ENCODE measurements at regions not wholly inside any gene's neighbourhood (a gene's known extent, or its start where the extent isn't known, plus 50 kb on each side); places are given as distances from the start of the nearest gene placed in this dataset.

GRCh38 chr3:19744047-19744446 is 190.0 kb downstream of the EFHB start:
- no peaks in the 10 kb centered on the region for H3K9me3 ChIP-seq (ENCODE audit: low read length)
- H3K36me3 Mint-ChIP-seq, result no peaks in the 10 kb centered on the region
- H3K9me3 Mint-ChIP-seq, result no peaks in the 10 kb centered on the region
- ChIA-PET POLR2A (no interaction called here), CTCF (no interaction called here)
- no peaks in the 10 kb centered on the region for H3K4me1 Mint-ChIP-seq
- peaks cover 6 to 7% of the 10 kb centered on the region in 2 donors for H3K27me3 Mint-ChIP-seq
- no peak overlapping the region for H3K4me3 ChIP-seq (ENCODE audit: low read length)
- H3K36me3 ChIP-seq (ENCODE audit: insufficient read depth, low read length), result no peaks in the 10 kb centered on the region
- H3K27me3 ChIP-seq (ENCODE audit: insufficient read depth, low read length, poor library complexity, severe bottlenecking), result no peaks in the 10 kb centered on the region
- no peak overlapping the region for H3K4me3 Mint-ChIP-seq
- no peaks in the 10 kb centered on the region for H3K4me1 ChIP-seq (ENCODE audit: insufficient read depth, low read length)
- no peak overlapping the region for H3K27ac ChIP-seq (ENCODE audit: low read depth, low read length)
- H3K27ac Mint-ChIP-seq, result no peak overlapping the region
- no peak for DNase-seq

DNA sequence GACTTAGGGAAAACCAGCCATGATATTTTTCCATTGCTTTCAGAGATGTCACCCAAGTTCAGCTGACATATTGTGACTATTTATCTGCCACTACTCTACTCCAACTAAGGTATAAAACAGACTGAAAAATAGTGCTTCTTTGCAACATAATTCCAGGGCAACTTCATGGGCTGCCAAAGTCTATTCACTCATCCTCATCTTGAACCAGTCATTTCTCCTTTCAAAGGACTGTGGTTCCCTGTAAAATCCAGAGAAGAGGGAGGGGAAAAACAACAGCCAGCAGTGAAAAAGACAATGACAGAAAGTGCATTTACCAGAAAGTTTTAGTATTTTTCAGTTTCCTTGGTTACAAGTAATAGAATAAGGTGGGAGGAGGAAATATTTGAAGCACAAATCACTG is 191.1 kb downstream of the EFHB start:
- H3K4me1 Mint-ChIP-seq, result no peaks in the 10 kb centered on the region
- no peak for DNase-seq

DNA sequence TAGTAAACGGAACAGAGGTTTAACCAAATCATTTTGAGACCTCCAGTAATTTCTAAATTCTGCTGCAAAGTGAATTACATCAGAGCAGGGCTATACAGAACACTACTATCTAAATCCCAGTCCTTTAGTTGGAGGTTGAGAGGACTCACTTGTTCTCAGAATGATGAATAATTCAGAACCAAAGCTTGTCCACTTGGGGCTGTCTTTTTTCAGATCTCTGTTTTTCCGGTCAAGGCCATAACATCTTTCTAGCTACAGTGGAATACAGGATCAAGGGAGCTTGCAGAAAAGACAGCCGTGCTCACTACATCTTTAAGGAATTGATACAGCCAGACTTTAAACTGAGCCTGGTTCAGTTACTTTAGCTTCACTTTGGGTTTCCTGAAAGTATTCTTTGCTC is 194.5 kb downstream of the EFHB start:
- no peaks in the 10 kb centered on the region for H3K36me3 Mint-ChIP-seq
- ChIA-PET POLR2A (no interaction called here), CTCF (no interaction called here)
- H3K9me3 ChIP-seq (ENCODE audit: low read length), result no peaks in the 10 kb centered on the region
- no peak overlapping the region for H3K27ac ChIP-seq (ENCODE audit: low read depth, low read length)
- no peaks in the 10 kb centered on the region for H3K4me1 Mint-ChIP-seq
- H3K4me3 Mint-ChIP-seq, result no peak overlapping the region
- peaks cover 5 to 6% of the 10 kb centered on the region in 2 donors for H3K27me3 Mint-ChIP-seq
- no peak overlapping the region for H3K4me3 ChIP-seq (ENCODE audit: low read length)
- no peaks in the 10 kb centered on the region for H3K27me3 ChIP-seq (ENCODE audit: insufficient read depth, low read length, poor library complexity, severe bottlenecking)
- H3K27ac Mint-ChIP-seq, result no peak overlapping the region
- no peaks in the 10 kb centered on the region for H3K4me1 ChIP-seq (ENCODE audit: insufficient read depth, low read length)
- no peaks in the 10 kb centered on the region for H3K36me3 ChIP-seq (ENCODE audit: insufficient read depth, low read length)
- DNase-seq, result no peak
- no peaks in the 10 kb centered on the region for H3K9me3 Mint-ChIP-seq

More for the DNA sequence above, 191.1 kb downstream of the EFHB start:
- Histone ChIP-seq H3K4me3 (ENCODE audit: low read length) (no peak overlapping the region), H3K27ac (ENCODE audit: low read depth, low read length) (no peak overlapping the region), H3K9me3 (ENCODE audit: low read length) (no peaks in the 10 kb centered on the region), H3K4me1 (ENCODE audit: insufficient read depth, low read length) (no peaks in the 10 kb centered on the region), H3K36me3 (ENCODE audit: insufficient read depth, low read length) (no peaks in the 10 kb centered on the region), H3K27me3 (ENCODE audit: insufficient read depth, low read length, poor library complexity, severe bottlenecking) (no peaks in the 10 kb centered on the region)
- no peaks in the 10 kb centered on the region for H3K9me3 Mint-ChIP-seq
- CTCF ChIA-PET, result no interaction called here
- H3K4me3 Mint-ChIP-seq, result no peak overlapping the region
- peaks cover 6 to 7% of the 10 kb centered on the region in 2 donors for H3K27me3 Mint-ChIP-seq
- POLR2A ChIA-PET, result no interaction called here
- no peaks in the 10 kb centered on the region for H3K36me3 Mint-ChIP-seq
- no peak overlapping the region for H3K27ac Mint-ChIP-seq

GRCh38 chr3:19738846-19739245 is 195.2 kb downstream of the EFHB start:
- Histone ChIP-seq H3K36me3 (ENCODE audit: insufficient read depth, low read length) (no peaks in the 10 kb centered on the region), H3K4me1 (ENCODE audit: insufficient read depth, low read length) (no peaks in the 10 kb centered on the region), H3K27me3 (ENCODE audit: insufficient read depth, low read length, poor library complexity, severe bottlenecking) (no peaks in the 10 kb centered on the region), H3K4me3 (ENCODE audit: low read length) (no peak overlapping the region), H3K9me3 (ENCODE audit: low read length) (no peaks in the 10 kb centered on the region), H3K27ac (ENCODE audit: low read depth, low read length) (no peak overlapping the region)
- H3K4me3 Mint-ChIP-seq, result no peak overlapping the region
- DNase-seq, result no peak
- no peaks in the 10 kb centered on the region for H3K4me1 Mint-ChIP-seq
- H3K27ac Mint-ChIP-seq, result no peak overlapping the region
- H3K9me3 Mint-ChIP-seq, result no peaks in the 10 kb centered on the region
- H3K27me3 Mint-ChIP-seq, result peaks cover 5 to 6% of the 10 kb centered on the region in 2 donors
- POLR2A ChIA-PET, result no interaction called here
- CTCF ChIA-PET, result no interaction called here
- no peaks in the 10 kb centered on the region for H3K36me3 Mint-ChIP-seq

DNA sequence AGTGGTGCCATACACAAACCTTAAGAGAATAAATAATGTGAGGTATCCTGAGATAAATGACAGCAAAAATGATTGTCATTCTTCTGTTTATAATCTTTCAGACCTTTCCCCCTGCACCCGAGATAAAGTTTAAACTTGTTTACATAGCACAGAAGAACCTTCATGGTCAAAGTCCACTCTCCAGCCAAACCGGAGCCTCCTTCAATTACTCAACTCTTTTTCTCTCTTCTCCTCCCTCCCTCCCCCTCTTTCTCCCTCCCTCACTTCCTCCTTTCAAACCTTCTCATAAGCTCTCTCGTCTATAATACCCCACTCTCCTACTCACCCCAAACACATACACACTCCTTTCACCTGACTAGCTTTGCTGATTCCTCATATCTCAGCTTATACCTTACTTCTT is 198.9 kb downstream of the EFHB start:
- no peak overlapping the region for H3K4me3 ChIP-seq (ENCODE audit: low read length)
- no peak for DNase-seq
- no peaks in the 10 kb centered on the region for H3K9me3 Mint-ChIP-seq
- no peaks in the 10 kb centered on the region for H3K36me3 ChIP-seq (ENCODE audit: insufficient read depth, low read length)
- H3K4me1 ChIP-seq (ENCODE audit: insufficient read depth, low read length), result no peaks in the 10 kb centered on the region
- H3K4me3 Mint-ChIP-seq, result no peak overlapping the region
- H3K36me3 Mint-ChIP-seq, result no peaks in the 10 kb centered on the region
- no peak overlapping the region for H3K27ac Mint-ChIP-seq
- POLR2A ChIA-PET, result no interaction called here
- H3K27ac ChIP-seq (ENCODE audit: low read depth, low read length), result no peak overlapping the region
- CTCF ChIA-PET, result no interaction called here
- no peaks in the 10 kb centered on the region for H3K9me3 ChIP-seq (ENCODE audit: low read length)
- H3K27me3 Mint-ChIP-seq, result peaks cover 0 to 2% of the 10 kb centered on the region in 2 donors
- no peaks in the 10 kb centered on the region for H3K4me1 Mint-ChIP-seq
- H3K27me3 ChIP-seq (ENCODE audit: insufficient read depth, low read length, poor library complexity, severe bottlenecking), result no peaks in the 10 kb centered on the region

DNA sequence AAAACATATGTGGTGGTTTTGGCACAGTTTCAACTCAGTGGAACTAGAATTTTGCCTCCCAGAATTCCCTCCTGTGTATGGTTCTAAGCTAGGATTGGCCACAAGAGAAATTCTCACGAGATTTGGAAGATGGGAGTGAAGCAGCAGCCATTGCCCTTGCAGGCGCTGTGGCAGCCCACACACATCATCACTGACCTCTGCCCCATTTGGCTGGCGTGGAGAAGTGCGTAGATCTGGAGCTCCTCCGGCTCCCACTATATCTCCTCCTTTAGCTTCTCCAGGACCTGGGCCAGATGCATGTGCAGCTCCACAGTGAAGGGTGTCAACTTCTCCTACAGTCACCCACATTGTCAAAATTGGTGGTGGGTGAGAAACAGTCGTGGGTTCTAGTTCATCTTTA is 199.6 kb downstream of the EFHB start:
- no peaks in the 10 kb centered on the region for H3K36me3 Mint-ChIP-seq
- H3K36me3 ChIP-seq (ENCODE audit: insufficient read depth, low read length), result no peaks in the 10 kb centered on the region
- no peak for DNase-seq
- no peak overlapping the region for H3K4me3 ChIP-seq (ENCODE audit: low read length)
- H3K9me3 Mint-ChIP-seq, result no peaks in the 10 kb centered on the region
- H3K27me3 ChIP-seq (ENCODE audit: insufficient read depth, low read length, poor library complexity, severe bottlenecking), result no peaks in the 10 kb centered on the region
- no peaks in the 10 kb centered on the region for H3K4me1 Mint-ChIP-seq
- H3K27ac ChIP-seq (ENCODE audit: low read depth, low read length), result no peak overlapping the region
- no peak overlapping the region for H3K27ac Mint-ChIP-seq
- H3K4me3 Mint-ChIP-seq, result no peak overlapping the region
- POLR2A ChIA-PET, result no interaction called here
- CTCF ChIA-PET, result no interaction called here
- H3K4me1 ChIP-seq (ENCODE audit: insufficient read depth, low read length), result no peaks in the 10 kb centered on the region
- H3K9me3 ChIP-seq (ENCODE audit: low read length), result no peaks in the 10 kb centered on the region
- H3K27me3 Mint-ChIP-seq, result peaks cover 0 to 2% of the 10 kb centered on the region in 2 donors

GRCh38 chr3:19725000-19725399 is 209.0 kb downstream of the EFHB start:
- no peak overlapping the region for H3K27ac ChIP-seq (ENCODE audit: low read depth, low read length)

GRCh38 chr3:19717736-19718135 is 216.3 kb downstream of the EFHB start:
- Mint-ChIP-seq H3K4me3 (no peak overlapping the region), H3K4me1 (no peaks in the 10 kb centered on the region), H3K36me3 (no peaks in the 10 kb centered on the region), H3K27me3 (no peaks in the 10 kb centered on the region), H3K9me3 (peaks cover 0 to 3% (median 0%) of the 10 kb centered on the region in 5 donors), H3K27ac (no peak overlapping the region)
- ChIA-PET POLR2A (no interaction called here), CTCF (no interaction called here)
- DNase-seq, result no peak
- no peaks in the 10 kb centered on the region for H3K36me3 ChIP-seq (ENCODE audit: insufficient read depth, low read length)
- H3K4me1 ChIP-seq (ENCODE audit: insufficient read depth, low read length), result no peaks in the 10 kb centered on the region
- H3K27ac ChIP-seq (ENCODE audit: low read depth, low read length), result no peak overlapping the region
- H3K4me3 ChIP-seq (ENCODE audit: low read length), result no peak overlapping the region
- no peaks in the 10 kb centered on the region for H3K27me3 ChIP-seq (ENCODE audit: insufficient read depth, low read length, poor library complexity, severe bottlenecking)
- no peaks in the 10 kb centered on the region for H3K9me3 ChIP-seq (ENCODE audit: low read length)

More at GRCh38 chr3:19725000-19725399, 209.0 kb downstream of the EFHB start:
- no peaks in the 10 kb centered on the region for H3K36me3 Mint-ChIP-seq
- ChIA-PET POLR2A (no interaction called here), CTCF (no interaction called here)
- H3K27me3 Mint-ChIP-seq, result no peaks in the 10 kb centered on the region
- no peaks in the 10 kb centered on the region for H3K4me1 Mint-ChIP-seq
- no peak overlapping the region for H3K27ac Mint-ChIP-seq
- Histone ChIP-seq H3K4me3 (ENCODE audit: low read length) (no peak overlapping the region), H3K9me3 (ENCODE audit: low read length) (no peaks in the 10 kb centered on the region), H3K27me3 (ENCODE audit: insufficient read depth, low read length, poor library complexity, severe bottlenecking) (no peaks in the 10 kb centered on the region), H3K36me3 (ENCODE audit: insufficient read depth, low read length) (no peaks in the 10 kb centered on the region), H3K4me1 (ENCODE audit: insufficient read depth, low read length) (no peaks in the 10 kb centered on the region)
- no peak overlapping the region for H3K4me3 Mint-ChIP-seq
- DNase-seq, result no peak
- peaks cover 0 to 6% (median 1%) of the 10 kb centered on the region in 5 donors for H3K9me3 Mint-ChIP-seq

DNA sequence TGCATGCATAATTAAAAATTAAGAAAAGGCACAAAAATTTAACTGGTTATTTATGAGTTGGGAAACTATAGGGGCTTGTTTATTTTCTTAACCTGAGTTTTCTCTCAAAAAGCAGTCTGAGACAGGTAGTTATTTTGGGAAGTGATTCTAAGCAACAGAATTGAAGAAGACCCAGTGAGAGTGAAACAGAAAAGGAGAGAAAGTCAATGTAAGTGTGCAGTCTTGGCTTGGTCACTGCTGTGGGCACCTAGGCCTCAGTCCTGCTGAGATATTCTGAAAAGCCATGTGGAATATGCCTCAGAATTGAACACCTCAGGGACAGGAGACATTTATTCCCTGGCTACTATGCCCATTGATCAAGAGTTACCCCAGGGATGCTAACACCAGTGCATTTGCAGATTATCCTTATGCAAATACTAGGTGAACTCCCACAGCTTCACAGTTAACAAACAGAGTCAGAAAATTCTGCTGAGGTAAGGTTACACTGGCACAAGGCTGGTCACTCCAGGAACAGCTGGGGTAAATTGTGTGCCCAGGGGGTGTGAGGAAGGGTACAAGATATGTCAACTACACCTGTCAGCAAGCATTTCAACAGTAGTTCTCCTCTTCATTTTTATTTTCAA is 222.7 kb downstream of the EFHB start:
- peaks cover 0 to 3% of the 10 kb centered on the region in 2 donors for H3K27me3 Mint-ChIP-seq
- ChIA-PET POLR2A (no interaction called here), CTCF (no interaction called here)
- no peaks in the 10 kb centered on the region for H3K9me3 Mint-ChIP-seq
- no peak overlapping the region for H3K4me3 Mint-ChIP-seq
- Histone ChIP-seq H3K27me3 (ENCODE audit: insufficient read depth, low read length, poor library complexity, severe bottlenecking) (no peaks in the 10 kb centered on the region), H3K9me3 (ENCODE audit: low read length) (no peaks in the 10 kb centered on the region), H3K27ac (ENCODE audit: low read depth, low read length) (no peak overlapping the region), H3K36me3 (ENCODE audit: insufficient read depth, low read length) (no peaks in the 10 kb centered on the region), H3K4me1 (ENCODE audit: insufficient read depth, low read length) (no peaks in the 10 kb centered on the region), H3K4me3 (ENCODE audit: low read length) (no peak overlapping the region)
- no peak for DNase-seq
- H3K4me1 Mint-ChIP-seq, result no peaks in the 10 kb centered on the region
- H3K36me3 Mint-ChIP-seq, result no peaks in the 10 kb centered on the region
- no peak overlapping the region for H3K27ac Mint-ChIP-seq
